Stimulated activated CD4-positive, alpha-beta T cell treated with anti-CD3 and anti-CD28 coated beads, TNF-alpha, amount 100 ng/mL, for 1 hour (primary cell): ENCODE measurements at regions not wholly inside any gene's neighbourhood (a gene's known extent, or its start where the extent isn't known, plus 50 kb on each side); places are given as distances from the start of the nearest gene placed in this dataset.

Source experiments
- DNase-seq, 3 donors: peaks; one replicate each; pipeline ENCODE4 v3.0.0-alpha.2; 2020; ENCODE audit warnings: low read depth in 3 of 3, low spot score in 1 of 3

DNA sequence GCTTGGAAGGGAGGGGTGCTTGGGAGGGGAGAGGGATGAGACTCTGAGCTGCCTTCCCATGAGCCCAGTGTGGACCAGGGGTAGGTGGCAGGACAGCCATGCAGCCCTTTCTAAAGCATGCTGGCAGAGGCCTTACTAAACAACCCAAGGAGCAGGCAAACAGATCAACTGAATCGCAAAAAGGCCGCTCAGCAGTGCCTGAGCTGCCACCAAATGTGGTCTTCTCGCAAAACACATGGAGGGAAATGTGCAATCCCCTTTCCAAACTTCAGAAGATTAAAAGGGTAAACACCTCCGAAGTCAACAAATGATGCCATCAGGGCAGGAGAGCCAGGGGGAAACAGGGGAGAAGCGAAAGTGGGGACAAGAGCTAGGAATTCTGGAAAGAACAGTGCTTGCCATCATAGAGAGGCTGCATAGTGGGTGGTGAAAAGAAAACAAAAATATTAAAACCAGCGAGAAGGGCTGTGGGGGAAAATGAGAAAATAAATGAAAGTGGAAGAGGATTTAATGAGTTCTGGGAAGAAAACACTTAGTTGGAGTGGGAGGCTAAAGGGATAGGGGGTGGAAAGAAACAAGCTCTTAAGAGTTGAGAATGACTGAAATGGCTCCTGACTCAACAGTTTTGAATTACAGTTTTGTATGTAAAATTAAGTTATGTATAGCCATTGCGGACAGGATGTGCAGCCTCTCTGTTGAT is 62.2 kb upstream of the ZNF32 start:
- DNase-seq, result no peak

DNA sequence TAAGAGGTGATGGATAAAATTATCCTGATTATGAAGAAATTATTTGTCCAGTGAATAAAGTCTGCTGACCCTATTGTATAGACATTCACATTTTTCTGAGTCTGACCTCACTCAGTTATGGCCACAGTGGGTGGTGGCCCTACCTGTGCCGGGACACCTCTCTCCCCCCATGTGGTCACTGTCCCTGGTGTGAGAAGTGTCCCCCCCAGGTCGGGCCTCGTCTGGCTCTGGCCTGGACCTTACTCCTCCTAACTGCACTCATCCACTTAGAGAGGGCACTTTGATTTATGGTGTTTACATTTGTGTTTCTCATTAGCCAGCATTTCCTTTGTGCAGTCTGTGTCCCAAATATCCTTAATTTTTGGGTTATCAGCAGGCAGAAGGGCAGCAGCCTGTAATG is 59.6 kb upstream of the ZNF32 start:
- no peak for DNase-seq

DNA sequence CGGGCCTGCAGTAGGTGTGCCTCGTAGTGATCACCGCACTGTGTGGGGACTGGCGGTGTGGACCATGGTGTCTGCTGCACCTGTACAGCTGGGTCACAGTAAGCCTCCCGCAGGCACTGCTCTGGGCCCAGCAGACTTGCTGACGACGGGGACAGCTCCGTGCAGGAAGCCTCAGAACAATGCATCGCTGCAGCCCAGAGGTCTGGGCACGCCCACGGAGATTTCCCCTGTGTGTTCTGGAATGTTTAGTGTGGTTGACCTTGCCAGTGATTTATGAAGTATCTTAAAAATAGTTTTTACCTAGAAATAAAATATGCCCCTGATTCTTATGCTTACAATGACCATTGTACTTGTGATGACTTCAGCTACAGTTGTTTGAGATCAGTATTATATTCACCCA is 59.1 kb upstream of the ZNF32 start:
- no peak for DNase-seq

DNA sequence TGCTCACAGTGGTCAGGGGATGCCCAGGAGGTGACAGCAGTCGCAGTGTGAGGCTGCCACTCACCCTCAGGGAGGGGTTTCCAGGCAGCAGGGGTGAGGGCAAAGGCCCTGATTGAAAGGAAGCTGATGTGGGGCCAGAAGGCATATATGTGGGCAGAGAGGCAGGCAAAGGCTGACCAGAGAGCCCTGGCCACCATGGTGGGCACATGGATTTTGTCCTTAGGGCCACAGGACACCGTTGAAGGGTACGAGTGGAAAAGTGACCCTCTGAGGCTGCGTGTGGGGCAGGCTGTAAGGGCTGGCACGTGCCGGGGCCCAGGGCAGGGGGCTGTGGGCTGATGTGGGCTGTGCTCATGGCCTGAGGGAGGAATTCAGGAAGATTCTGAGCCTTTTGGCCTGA is 57.5 kb upstream of the ZNF32 start:
- DNase-seq, result no peak

DNA sequence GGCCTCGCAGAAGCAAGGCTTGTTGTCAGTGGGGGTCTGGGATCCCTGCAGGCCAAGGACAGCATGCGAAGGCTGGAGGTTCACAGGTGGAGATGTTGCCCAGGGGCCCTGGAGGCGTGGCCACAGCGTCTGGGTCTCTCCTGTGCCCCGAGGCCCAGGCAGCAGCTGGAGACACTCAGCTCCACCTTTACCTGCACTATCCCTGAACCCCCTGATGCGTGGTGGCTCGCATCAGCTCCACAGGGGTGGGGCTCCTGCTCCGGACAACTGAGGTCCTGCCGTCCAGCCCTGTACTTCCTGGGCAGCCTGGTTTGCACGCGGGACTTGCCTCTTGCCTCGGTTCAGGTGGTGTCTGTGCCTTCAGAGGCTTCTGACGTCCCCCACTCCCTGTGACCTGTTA is 54.6 kb upstream of the ZNF32 start:
- no peak for DNase-seq

DNA sequence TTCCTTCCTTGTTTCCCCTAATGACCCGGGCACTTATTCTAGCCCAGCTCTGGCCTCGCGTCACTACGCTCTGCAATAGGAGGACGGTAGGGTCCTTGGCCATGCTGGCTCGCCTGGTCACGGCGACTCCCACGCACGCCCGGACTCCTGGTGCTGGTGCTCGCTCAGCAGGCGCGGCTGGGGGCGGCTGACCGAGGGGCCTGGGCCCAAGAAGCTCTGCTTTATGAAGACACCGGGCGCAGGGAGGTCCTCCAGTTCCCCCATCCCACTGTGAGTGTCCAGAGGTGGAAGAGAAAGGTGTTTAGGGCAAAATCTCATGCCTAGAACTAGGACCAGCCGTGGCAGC is 54.2 kb upstream of the ZNF32 start:
- no peak for DNase-seq

DNA sequence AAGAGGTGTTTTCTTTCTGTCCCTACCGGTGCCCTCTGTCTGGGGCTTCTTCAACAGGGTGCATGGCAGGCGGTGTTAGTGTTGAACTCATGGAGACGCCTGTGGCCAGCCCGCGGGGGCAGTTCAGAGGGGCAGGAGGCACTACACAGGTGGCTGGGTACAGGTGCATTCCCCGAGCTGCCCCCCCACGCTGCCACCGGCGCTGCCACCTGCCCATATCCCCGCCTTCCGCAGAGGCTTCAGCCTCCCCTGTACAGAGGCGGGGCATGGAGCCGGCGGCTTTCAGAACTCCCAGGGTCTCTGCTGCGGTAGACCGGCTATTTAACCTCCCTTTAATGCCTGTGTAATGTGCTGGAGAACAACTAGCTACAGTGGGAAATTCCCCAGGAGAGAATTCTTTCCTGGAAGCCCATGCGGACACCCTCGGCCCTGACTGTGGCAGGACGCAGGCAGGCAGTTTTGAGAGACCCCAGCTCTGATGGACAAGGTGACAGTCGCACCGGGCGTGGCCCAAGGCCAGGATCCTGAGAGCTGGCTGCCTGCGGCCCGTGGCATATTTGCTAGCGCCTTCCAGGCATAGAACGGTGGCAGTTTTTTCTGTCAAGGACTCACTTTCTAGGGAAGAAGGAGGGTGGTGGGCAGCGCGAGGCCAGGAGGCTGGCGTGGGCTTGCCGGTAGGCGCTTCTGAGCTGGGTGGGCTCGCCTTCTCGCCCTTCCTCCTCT is 53.7 kb upstream of the ZNF32 start:
- no peak for DNase-seq

DNA sequence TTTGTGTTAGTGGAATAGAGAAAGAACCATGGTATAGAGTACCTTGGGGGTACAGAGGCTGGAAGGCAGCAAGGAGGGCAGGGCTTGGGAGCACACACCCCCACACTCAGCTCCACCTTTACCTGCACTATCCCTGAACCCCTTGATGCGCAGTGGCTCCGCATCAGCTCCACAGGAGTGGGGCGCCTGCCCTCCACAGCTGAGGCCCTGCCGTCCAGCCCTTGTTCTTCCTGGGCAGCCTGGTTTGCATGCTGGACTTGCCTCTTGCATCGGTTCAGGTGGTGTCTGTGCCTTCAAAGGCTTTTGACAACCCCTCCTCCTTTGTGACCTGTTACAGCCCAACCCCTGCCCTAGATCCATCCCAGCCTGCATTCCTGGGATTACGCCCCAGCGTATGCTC is 52.6 kb upstream of the ZNF32 start:
- no peak for DNase-seq

DNA sequence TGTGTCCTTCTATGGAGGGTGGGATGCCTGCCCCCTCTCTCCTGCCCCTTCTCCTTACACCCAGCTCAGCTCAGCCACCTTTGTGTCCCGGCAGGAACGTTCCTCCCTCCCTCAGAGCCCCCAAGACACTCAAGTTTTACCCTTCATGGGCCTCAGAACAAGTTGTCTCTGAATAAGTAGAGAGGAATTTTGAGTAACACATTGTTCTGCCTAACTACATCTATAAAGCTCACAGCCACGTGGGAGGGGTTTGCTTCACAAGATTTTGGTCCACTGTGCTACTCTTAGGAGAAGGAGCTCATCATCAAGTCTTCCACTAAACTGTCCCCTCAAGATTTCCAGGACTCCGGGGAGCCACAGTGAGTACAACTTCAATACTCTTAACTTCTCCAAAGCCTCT is 51.6 kb upstream of the ZNF32 start:
- no peak for DNase-seq

DNA sequence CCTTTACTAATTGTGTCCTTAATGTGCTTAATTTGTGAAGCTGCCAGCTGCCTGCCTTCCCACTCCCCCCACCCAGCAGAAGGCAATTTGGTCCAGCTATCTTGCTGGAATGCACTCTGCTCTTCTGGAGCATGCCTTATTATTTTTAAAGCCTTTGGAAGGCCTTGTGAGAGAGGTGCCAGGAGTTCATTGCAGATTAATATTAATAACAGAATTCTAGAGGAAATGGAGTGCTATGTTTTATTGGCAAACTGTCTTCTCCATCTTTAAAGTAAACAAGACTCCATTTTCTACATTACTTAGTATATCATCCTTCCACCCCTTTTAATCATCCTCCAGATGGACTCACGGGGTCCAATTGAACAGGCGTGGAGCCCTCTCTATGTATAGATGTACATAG is 50.8 kb upstream of the ZNF32 start:
- no peak for DNase-seq
